Activated naive CD8-positive, alpha-beta T cell (primary cell): ENCODE measurements at regions not wholly inside any gene's neighbourhood (a gene's known extent, or its start where the extent isn't known, plus 50 kb on each side); places are given as distances from the start of the nearest gene placed in this dataset.
"Not testable (repeated sequence)": the region's sequence is repeated elsewhere in the genome, so short reads cannot be mapped to it uniquely, and the experiment has no call there.

Source experiments
- H3K27ac Mint-ChIP-seq: one replicate; pipeline ENCODE4 v1.8.0; 2021; ENCODE audit warnings: mixed read lengths
- H3K27me3 Mint-ChIP-seq: one replicate; pipeline ENCODE4 v1.8.0; 2021; ENCODE audit warnings: mixed read lengths
- H3K36me3 Mint-ChIP-seq: one replicate; pipeline ENCODE4 v1.8.0; 2021; ENCODE audit warnings: mixed read lengths
- H3K4me1 Mint-ChIP-seq: one replicate; pipeline ENCODE4 v1.8.0; 2021; ENCODE audit warnings: low read depth, mixed read lengths
- H3K4me3 Mint-ChIP-seq: one replicate; pipeline ENCODE4 v1.8.0; 2021; ENCODE audit warnings: mild to moderate bottlenecking, mixed read lengths
- H3K9me3 Mint-ChIP-seq: one replicate; pipeline ENCODE4 v1.8.0; 2021; ENCODE audit warnings: low read depth, mixed read lengths

DNA sequence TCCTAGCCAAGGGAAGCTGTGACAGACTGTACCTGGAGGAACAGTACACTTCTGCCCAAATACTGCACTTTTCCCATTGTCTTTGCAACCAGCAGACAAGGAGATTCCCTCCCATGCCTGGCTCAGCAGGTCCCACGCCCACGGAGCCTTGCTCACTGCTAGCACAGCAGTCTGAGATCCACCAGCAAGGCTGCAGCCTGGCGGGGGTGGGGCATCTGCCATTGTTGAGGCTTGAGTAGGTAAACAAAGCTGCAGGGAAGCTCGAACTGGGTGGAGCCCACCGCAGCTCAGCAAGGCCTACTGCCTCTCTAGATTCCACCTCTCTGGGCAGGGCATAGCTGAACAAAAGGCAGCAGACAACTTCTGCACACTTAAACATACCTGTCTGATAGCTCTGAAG lies 268.9 kb downstream of the OSR1 start:
- not testable (repeated sequence) for H3K4me3 Mint-ChIP-seq, H3K27me3 Mint-ChIP-seq, H3K27ac Mint-ChIP-seq, H3K4me1 Mint-ChIP-seq
- peaks cover 23% of the 10 kb centered on the region for H3K9me3 Mint-ChIP-seq
- peaks cover 18% of the 10 kb centered on the region for H3K36me3 Mint-ChIP-seq

DNA sequence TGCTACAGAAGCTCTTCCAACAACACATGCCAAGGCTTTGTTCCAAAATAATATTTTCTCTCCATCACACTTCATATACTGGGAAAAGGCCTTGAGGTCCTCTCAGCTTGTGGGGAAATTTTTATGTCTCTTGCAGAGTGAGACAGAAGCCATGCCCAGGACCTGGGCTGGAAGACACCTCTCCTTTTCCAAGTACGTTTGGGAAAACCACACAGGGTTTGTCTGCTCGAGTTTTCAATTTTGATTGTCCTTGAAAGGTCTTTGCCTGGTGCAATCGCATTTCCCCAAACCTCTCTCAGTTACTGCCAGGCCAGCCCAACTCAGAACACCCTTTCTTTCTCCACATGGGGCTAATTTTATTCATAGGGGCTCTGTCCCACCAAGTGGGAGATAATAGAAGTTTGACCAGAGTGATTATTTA lies 272.2 kb downstream of the OSR1 start:
- no peaks in the 10 kb centered on the region for H3K27me3 Mint-ChIP-seq
- no peaks in the 10 kb centered on the region for H3K4me1 Mint-ChIP-seq
- peaks cover 17% of the 10 kb centered on the region for H3K36me3 Mint-ChIP-seq
- H3K27ac Mint-ChIP-seq, result no peak overlapping the region
- H3K4me3 Mint-ChIP-seq, result no peak overlapping the region
- H3K9me3 Mint-ChIP-seq, result peaks cover 5% of the 10 kb centered on the region

DNA sequence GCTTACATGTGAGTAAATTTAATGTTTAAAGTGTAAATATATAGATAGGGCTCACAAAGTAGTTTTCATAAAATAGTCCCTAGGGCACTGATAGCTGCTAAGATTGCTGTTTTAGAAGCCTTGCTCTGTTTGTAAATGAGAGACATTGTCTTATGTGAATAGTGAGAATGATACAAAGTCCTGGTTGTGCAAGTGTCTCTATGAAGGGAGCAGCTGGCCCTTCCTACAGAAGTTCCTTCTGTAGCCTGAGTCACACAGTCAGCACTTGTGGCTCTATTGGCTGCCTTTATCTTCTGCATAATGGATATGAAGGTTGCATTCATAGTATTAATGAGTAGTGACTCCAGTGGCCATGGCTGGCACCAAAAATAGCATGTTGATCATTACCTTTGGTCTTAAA lies 279.7 kb downstream of the OSR1 start:
- no peaks in the 10 kb centered on the region for H3K4me1 Mint-ChIP-seq
- H3K27me3 Mint-ChIP-seq, result no peaks in the 10 kb centered on the region
- H3K9me3 Mint-ChIP-seq, result no peaks in the 10 kb centered on the region
- H3K4me3 Mint-ChIP-seq, result no peak overlapping the region
- peaks cover 8% of the 10 kb centered on the region for H3K36me3 Mint-ChIP-seq
- no peak overlapping the region for H3K27ac Mint-ChIP-seq

DNA sequence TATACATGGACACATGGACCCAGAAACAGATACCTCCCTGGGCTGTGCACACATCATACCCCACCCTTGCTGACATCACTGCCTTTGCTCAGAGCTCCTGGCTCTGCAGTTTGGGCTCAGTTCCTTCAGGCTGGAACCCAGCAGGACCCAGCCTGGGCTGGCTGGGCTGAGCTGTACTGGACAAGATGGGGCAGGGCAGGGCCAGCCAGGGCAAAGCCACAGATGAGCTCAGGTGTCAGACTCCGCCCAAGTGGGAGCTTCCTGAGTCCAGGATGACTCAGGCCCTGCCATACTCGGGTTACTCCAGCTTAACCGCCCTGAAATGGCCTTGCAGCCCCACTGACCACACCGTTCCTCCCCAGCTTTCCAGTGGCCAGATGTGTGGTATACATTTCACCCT lies 284.9 kb downstream of the OSR1 start:
- peaks cover 3% of the 10 kb centered on the region for H3K36me3 Mint-ChIP-seq
- H3K27me3 Mint-ChIP-seq, result no peaks in the 10 kb centered on the region
- no peak overlapping the region for H3K27ac Mint-ChIP-seq
- no peaks in the 10 kb centered on the region for H3K4me1 Mint-ChIP-seq
- no peak overlapping the region for H3K4me3 Mint-ChIP-seq
- H3K9me3 Mint-ChIP-seq, result no peaks in the 10 kb centered on the region

DNA sequence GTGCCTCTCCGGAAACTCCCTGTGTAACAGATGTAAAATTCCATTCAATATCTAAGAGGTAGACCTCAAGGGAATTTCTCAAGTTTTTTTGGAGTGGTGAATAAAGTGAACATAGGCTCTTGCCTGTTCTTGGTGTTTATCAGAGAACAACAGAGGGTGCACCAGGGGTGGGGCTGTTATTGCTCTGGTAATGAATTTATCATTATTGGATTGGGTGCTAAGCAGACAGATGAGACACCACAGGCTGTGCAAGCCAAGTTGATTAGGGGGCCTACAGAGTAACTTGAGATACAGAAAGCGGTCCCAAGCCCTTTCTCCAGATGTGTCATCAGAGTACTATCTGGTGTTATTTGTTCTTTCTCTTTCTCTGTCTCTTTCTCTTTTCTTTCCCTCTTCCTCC lies 286.3 kb downstream of the OSR1 start:
- H3K4me3 Mint-ChIP-seq, result no peak overlapping the region
- no peaks in the 10 kb centered on the region for H3K9me3 Mint-ChIP-seq
- no peaks in the 10 kb centered on the region for H3K27me3 Mint-ChIP-seq
- H3K36me3 Mint-ChIP-seq, result peaks cover 3% of the 10 kb centered on the region
- no peak overlapping the region for H3K27ac Mint-ChIP-seq
- H3K4me1 Mint-ChIP-seq, result no peaks in the 10 kb centered on the region

DNA sequence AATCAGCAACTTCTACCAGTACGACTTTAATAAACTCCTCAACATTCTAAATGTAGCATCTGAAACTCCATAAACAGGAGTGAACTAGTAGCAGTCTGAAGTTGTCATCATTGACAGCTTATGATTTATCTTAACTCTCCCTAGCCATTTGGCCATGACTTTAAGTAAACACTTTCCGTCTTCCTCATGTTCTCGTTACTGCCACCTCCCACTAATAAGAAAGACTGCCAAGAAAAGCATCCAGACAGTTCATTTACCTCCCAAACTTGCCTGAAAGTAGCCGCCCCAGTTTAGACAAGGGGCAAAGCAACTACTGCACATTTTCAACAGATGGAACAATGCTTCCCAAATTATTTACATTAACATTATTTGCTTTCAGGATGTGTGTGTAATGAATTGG lies 287.5 kb downstream of the OSR1 start:
- Mint-ChIP-seq H3K36me3 (peaks cover 3% of the 10 kb centered on the region), H3K27ac (no peak overlapping the region), H3K4me3 (no peak overlapping the region), H3K9me3 (no peaks in the 10 kb centered on the region), H3K4me1 (no peaks in the 10 kb centered on the region), H3K27me3 (no peaks in the 10 kb centered on the region)

DNA sequence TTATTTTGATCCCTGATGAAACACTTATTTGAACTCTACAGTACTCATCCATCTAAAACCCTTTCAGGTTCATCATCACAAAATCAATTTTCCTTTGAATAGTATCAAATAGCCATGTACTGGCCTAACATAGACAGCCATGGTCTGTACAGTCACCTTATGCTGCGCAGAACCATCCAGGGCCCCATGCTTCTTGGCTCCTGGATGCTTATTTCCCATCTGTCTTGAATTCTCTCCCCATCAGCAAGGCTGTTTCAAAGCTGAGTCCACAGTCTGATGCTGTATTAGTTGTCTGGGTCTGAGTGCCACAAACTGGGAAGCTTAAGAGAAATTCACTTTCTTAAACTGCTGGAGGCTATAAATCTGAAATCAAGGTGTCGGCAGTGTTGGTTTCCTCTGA lies 290.2 kb downstream of the OSR1 start:
- H3K36me3 Mint-ChIP-seq, result no peaks in the 10 kb centered on the region
- H3K27ac Mint-ChIP-seq, result no peak overlapping the region
- no peaks in the 10 kb centered on the region for H3K4me1 Mint-ChIP-seq
- no peak overlapping the region for H3K4me3 Mint-ChIP-seq
- no peaks in the 10 kb centered on the region for H3K27me3 Mint-ChIP-seq
- H3K9me3 Mint-ChIP-seq, result no peaks in the 10 kb centered on the region

DNA sequence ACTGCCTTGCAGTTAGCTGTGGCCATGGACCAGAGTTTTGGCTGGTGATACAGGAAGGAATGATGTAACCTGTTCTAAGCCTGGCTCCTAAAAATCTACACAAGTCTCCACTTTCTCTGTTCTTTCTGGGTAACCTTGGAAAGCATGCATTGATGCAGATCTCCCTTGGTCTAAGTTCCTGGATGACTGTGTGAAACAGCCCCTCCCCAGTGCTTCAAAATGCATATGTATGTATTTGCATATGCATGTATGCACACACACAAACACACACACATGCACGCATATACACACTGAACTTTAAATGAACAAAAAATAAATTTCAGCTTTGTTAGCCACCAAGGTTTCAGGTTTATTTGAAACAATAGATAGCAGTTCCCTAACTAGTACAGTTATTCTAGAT lies 296.1 kb downstream of the OSR1 start:
- peaks cover 8% of the 10 kb centered on the region for H3K4me1 Mint-ChIP-seq
- no peaks in the 10 kb centered on the region for H3K27me3 Mint-ChIP-seq
- H3K27ac Mint-ChIP-seq, result no peak overlapping the region
- H3K4me3 Mint-ChIP-seq, result no peak overlapping the region
- H3K36me3 Mint-ChIP-seq, result no peaks in the 10 kb centered on the region
- no peaks in the 10 kb centered on the region for H3K9me3 Mint-ChIP-seq

DNA sequence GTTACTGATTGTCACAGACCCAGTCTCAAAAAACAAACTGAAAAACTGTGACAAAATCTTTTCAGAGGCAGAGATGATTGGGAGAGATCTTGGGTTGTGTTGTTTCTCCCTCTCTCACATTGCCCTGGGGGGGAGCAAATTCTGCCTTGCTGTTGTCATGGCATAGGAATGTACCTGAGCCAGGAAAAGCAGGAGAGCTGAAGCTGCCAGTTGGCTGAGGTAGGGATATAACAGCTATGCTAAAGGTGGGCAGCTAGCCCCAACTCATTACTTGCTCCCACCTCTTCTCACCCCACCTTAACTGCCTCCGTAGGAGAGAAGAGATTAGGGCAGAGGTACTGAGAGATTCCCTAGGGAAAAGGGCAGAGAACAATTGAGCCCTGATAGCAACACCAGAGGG lies 299.3 kb downstream of the OSR1 start:
- H3K4me3 Mint-ChIP-seq, result no peak overlapping the region
- no peaks in the 10 kb centered on the region for H3K27me3 Mint-ChIP-seq
- H3K36me3 Mint-ChIP-seq, result peaks cover 7% of the 10 kb centered on the region
- peaks cover 3% of the 10 kb centered on the region for H3K9me3 Mint-ChIP-seq
- no peak overlapping the region for H3K27ac Mint-ChIP-seq
- H3K4me1 Mint-ChIP-seq, result peaks cover 8% of the 10 kb centered on the region

DNA sequence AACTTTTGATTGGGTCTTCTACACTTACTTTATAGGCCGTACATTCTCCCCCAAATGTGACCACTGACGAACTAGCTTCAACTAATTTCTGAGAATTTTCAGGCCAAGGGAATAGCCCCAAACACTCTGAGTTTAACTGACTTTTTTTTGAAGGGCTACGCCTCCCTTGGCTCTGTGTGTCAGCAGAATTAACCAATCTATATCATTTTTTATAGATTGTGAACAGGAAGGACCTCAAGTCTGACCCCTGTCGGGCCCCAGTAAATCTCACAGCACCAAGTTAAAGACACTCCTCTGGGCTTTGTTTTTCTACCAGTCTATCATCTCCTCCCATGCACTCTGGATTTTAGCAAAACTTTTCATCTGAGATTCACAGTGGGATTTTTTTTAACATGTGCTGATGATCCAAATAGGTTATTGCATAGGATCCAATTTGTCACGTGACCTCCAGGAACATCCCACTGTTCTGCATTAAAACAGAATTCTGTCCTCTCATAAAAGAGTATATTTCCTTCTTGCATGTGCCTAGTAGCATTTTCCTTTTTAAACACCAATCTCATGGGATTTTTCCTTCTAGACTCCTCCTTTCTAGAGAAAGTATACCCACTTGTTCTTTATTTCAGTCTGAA lies 307.1 kb downstream of the OSR1 start:
- no peak overlapping the region for H3K4me3 Mint-ChIP-seq
- H3K36me3 Mint-ChIP-seq, result peaks cover 8% of the 10 kb centered on the region
- no peak overlapping the region for H3K27ac Mint-ChIP-seq
- H3K27me3 Mint-ChIP-seq, result no peaks in the 10 kb centered on the region
- no peaks in the 10 kb centered on the region for H3K4me1 Mint-ChIP-seq
- no peaks in the 10 kb centered on the region for H3K9me3 Mint-ChIP-seq

DNA sequence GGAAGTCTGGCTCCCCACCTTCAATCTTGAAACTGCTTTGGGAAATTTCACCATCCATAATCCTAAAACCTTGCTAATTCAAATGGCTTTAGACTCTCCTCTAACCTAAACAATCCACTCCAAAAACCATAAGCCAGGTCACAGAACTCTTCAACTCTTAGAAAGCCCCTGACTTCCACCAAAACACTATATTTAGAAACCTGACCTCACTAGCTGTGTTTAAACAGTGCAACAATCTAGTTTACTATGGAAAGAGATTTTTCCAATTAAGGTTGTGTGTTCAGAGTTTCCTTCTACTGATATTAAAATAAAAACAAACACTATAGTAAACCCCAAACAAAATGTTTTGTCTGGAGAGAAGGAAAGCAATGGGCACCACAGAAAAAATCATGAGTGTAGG lies 308.1 kb downstream of the OSR1 start:
- Mint-ChIP-seq H3K27me3 (no peaks in the 10 kb centered on the region), H3K9me3 (no peaks in the 10 kb centered on the region), H3K27ac (no peak overlapping the region), H3K4me1 (no peaks in the 10 kb centered on the region), H3K4me3 (no peak overlapping the region), H3K36me3 (peaks cover 7% of the 10 kb centered on the region)

DNA sequence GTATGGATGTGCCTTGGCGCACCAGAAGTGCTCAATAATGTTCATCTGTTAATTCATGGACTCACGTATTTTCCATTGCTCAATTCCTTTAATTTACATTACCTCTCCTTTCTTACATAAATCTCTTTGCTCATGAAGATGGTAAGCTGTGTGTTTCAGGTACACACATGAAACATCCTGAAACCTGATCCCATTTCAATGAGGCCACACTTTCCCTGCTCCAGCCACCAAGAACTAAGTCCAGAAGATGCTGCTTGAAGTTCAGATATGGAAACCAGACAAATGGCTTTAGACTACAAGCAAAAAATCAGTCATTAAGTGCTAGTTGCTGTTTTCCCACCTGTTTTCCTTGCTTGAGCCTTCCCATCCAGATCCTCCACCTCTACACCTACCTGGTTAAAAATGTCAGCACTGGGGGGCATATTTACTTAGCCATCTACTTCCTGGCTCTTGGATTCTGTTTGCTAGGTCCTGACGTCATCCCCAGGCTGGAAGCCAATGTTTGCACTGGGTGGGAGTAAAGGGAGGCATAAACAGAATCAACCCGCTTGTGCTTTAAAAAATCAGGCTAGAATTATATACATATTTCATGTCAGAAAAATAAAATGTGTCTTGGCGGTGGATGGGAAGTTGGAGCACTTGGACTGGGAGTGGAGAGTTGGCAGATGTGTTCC lies 309.7 kb downstream of the OSR1 start:
- no peak overlapping the region for H3K4me3 Mint-ChIP-seq
- H3K9me3 Mint-ChIP-seq, result no peaks in the 10 kb centered on the region
- H3K4me1 Mint-ChIP-seq, result no peaks in the 10 kb centered on the region
- H3K27me3 Mint-ChIP-seq, result no peaks in the 10 kb centered on the region
- no peak overlapping the region for H3K27ac Mint-ChIP-seq
- H3K36me3 Mint-ChIP-seq, result peaks cover 4% of the 10 kb centered on the region

DNA sequence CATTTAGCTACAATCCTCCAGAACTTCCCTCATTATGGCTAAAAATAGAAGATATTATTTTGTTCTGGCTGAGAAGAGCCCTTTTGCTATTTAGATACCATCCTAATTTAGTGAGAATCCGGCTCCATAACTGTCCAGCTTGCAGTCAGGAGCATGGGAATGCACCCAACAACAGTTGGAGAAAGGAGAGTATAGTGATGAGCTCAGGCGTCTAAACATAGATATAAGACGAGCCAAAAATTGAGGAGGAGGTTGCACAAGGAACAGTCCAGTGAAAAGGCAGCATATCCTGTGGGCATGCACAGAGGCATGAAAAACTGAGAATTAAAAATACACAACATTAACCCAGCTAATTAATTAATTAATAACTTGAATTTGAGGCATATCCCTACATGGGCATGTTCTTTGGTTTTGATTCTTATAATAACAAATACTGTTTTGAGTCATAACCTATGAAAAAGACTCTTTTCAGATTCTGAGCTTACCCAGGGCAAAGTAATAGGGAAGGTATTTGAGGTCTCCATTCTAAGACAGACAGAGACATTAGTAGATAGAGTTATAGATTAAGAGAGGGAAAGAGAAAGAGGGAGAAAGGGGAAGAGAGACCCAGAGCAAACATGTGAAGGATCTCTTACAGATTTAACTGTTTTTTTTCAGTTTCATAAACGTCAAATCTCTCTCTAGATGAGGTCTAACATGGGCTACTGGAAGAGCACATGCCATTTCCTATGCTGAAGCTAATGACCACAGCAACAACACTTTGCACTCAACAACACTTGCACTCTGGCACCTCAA lies 311.2 kb downstream of the OSR1 start:
- Mint-ChIP-seq H3K4me3 (no peak overlapping the region), H3K4me1 (no peaks in the 10 kb centered on the region), H3K27ac (no peak overlapping the region), H3K36me3 (peaks cover 4% of the 10 kb centered on the region), H3K27me3 (no peaks in the 10 kb centered on the region), H3K9me3 (no peaks in the 10 kb centered on the region)

DNA sequence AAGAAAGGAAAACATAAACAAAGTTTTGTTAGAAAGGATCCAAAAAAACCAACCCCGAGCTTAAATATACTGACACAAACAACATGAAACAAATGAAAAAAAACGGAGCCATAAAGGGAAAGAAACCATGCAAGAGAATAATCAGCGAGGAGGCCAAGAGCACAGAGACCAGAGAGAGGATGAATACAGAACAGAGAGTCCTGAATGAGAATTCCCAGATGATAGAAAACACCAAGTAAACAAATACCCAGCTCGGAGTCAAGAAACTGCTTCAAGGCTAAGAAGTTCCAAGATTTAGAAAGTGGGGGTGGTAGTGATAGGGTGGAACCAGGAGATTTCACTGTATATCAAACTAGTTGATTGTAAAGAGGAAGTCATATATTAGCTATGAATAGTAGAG lies 313.3 kb downstream of the OSR1 start:
- Mint-ChIP-seq H3K27me3 (no peaks in the 10 kb centered on the region), H3K4me1 (no peaks in the 10 kb centered on the region), H3K27ac (no peak overlapping the region), H3K9me3 (no peaks in the 10 kb centered on the region), H3K4me3 (no peak overlapping the region), H3K36me3 (peaks cover 2% of the 10 kb centered on the region)

DNA sequence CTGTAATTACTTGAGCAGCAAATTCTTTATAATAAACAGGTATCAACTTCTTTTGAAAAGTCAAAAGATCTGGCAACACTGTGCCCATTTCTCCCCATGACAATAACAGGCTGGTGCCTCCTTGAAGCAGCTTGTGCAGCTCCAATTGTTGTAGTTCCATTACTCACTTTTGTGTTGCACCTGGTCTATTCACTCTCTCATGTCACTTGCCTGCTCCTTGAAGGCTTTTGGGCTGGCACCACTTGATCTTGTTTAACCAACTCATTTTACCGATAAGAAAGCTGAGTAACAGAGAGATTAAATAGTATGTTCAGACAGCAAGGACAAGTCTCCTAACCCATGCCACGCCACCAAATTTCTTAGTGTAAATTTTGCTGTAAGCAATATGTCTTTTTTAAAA lies 314.5 kb downstream of the OSR1 start:
- Mint-ChIP-seq H3K36me3 (peaks cover 2% of the 10 kb centered on the region), H3K4me3 (no peak overlapping the region), H3K27ac (no peak overlapping the region), H3K9me3 (no peaks in the 10 kb centered on the region), H3K27me3 (no peaks in the 10 kb centered on the region), H3K4me1 (no peaks in the 10 kb centered on the region)
